ENCODE measurements at regions not wholly inside any gene's neighbourhood (a gene's known extent, or its start where the extent isn't known, plus 50 kb on each side); places are given as distances from the start of the nearest gene placed in this dataset.

DNA sequence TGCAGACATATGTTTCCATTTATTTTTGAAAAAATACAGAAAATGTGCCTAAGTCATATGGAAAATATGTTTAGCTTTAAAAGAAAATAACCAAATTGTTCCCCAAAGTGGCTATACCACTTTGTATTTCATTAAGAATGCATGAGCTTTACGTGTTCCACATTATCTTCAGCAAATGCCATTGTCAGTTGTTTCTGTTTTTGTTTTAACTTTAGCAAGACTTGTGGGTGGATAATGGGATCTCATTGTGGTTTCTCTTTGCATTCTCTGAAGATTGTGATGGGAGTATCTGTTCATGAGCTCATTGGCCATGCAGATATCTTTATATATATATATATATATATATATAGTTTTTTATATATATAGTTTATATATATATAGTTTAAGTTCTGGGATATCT, 181.5 kb downstream of the CCER1 start:
- TF ChIP-seq, protein P1, sequence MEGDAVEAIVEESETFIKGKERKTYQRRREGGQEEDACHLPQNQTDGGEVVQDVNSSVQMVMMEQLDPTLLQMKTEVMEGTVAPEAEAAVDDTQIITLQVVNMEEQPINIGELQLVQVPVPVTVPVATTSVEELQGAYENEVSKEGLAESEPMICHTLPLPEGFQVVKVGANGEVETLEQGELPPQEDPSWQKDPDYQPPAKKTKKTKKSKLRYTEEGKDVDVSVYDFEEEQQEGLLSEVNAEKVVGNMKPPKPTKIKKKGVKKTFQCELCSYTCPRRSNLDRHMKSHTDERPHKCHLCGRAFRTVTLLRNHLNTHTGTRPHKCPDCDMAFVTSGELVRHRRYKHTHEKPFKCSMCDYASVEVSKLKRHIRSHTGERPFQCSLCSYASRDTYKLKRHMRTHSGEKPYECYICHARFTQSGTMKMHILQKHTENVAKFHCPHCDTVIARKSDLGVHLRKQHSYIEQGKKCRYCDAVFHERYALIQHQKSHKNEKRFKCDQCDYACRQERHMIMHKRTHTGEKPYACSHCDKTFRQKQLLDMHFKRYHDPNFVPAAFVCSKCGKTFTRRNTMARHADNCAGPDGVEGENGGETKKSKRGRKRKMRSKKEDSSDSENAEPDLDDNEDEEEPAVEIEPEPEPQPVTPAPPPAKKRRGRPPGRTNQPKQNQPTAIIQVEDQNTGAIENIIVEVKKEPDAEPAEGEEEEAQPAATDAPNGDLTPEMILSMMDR (IDR thresholded peaks at IDR 0.05): no peak
- no peak for TF ChIP-seq POLR2A (IDR thresholded peaks at IDR 0.05)

Data from sigmoid colon (tissue), 3 donors.